Stimulated activated naive CD8-positive, alpha-beta T cell treated with anti-CD3 and anti-CD28 coated beads, Interleukin-15, amount 100 ng/mL, for 72 hours (primary cell): ENCODE measurements at regions not wholly inside any gene's neighbourhood (a gene's known extent, or its start where the extent isn't known, plus 50 kb on each side); places are given as distances from the start of the nearest gene placed in this dataset.
A peak's percentile ranks its signal among the peaks of the same experiment; 100 is the strongest.
"Not testable (repeated sequence)": the region's sequence is repeated elsewhere in the genome, so short reads cannot be mapped to it uniquely, and the experiment has no call there.

ENCODE experiments used
- ATAC-seq: fragments of 150-1000 bp; cut with Tn5 transposase; 2 replicates; pipeline ENCODE4 v1.10.0; 2021; ENCODE audit warnings: mild to moderate bottlenecking, moderate library complexity
- DNase-seq, 2 donors: peaks; one replicate each; pipeline ENCODE4 v3.0.0; 2021 to 2022
- H3K27ac Mint-ChIP-seq, 2 donors: one replicate each; pipeline ENCODE4 v1.8.0; 2022; ENCODE audit warnings: mild to moderate bottlenecking in 2 of 2, mixed read lengths in 2 of 2, moderate library complexity in 2 of 2
- H3K27me3 Mint-ChIP-seq: one replicate; pipeline ENCODE4 v1.8.0; 2022; ENCODE audit warnings: mixed read lengths
- H3K4me1 Mint-ChIP-seq: one replicate; pipeline ENCODE4 v1.8.0; 2022; ENCODE audit warnings: mild to moderate bottlenecking, mixed read lengths
- H3K4me3 Mint-ChIP-seq, 2 donors: one replicate each; pipeline ENCODE4 v1.8.0; 2022; ENCODE audit warnings: mild to moderate bottlenecking in 2 of 2, mixed read lengths in 2 of 2, moderate library complexity in 1 of 2
- H3K9me3 Mint-ChIP-seq, 2 donors: one replicate each; pipeline ENCODE4 v1.8.0; 2022; ENCODE audit warnings: mixed read lengths in 2 of 2

- Mint-ChIP-seq H3K27me3 (peaks cover 8% of the 10 kb centered on the region), H3K27ac (no peak overlapping the region), H3K4me3 (no peak overlapping the region), H3K9me3 (no peaks in the 10 kb centered on the region), H3K4me1 (no peaks in the 10 kb centered on the region)
- no peak for ATAC-seq
- DNase-seq, result no peak
Observed at GRCh38 chr12:4201333-4202100, 72.0 kb upstream of the CCND2 start.

GRCh38 chr12:4197922-4198763 is 75.4 kb upstream of the CCND2 start:
- H3K4me3 Mint-ChIP-seq, result no peak overlapping the region
- no peak for ATAC-seq
- H3K27ac Mint-ChIP-seq, result no peak overlapping the region
- no peaks in the 10 kb centered on the region for H3K27me3 Mint-ChIP-seq
- H3K4me1 Mint-ChIP-seq, result peaks cover 4% of the 10 kb centered on the region
- H3K9me3 Mint-ChIP-seq, result no peaks in the 10 kb centered on the region
- no peak for DNase-seq

- Mint-ChIP-seq H3K4me1 (peaks cover 4% of the 10 kb centered on the region), H3K27ac (no peak overlapping the region), H3K27me3 (no peaks in the 10 kb centered on the region), H3K9me3 (no peaks in the 10 kb centered on the region), H3K4me3 (no peak overlapping the region)
- no peak for DNase-seq
- no peak for ATAC-seq
Observed at GRCh38 chr12:4196805-4197420, 76.6 kb upstream of the CCND2 start.

GRCh38 chr12:4194668-4195067 is 78.9 kb upstream of the CCND2 start:
- Mint-ChIP-seq H3K27me3 (no peaks in the 10 kb centered on the region), H3K27ac (no peak overlapping the region), H3K4me1 (peaks cover 4% of the 10 kb centered on the region), H3K9me3 (peaks cover 0 to 2% of the 10 kb centered on the region in 2 donors), H3K4me3 (no peak overlapping the region)
- ATAC-seq, result no peak
- no peak for DNase-seq

GRCh38 chr12:4193821-4194220 is 79.7 kb upstream of the CCND2 start:
- Mint-ChIP-seq H3K27me3 (no peaks in the 10 kb centered on the region), H3K4me1 (peaks cover 4% of the 10 kb centered on the region), H3K4me3 (no peak overlapping the region), H3K27ac (no peak overlapping the region), H3K9me3 (peaks cover 0 to 5% of the 10 kb centered on the region in 2 donors)
- ATAC-seq, result no peak
- no peak for DNase-seq

GRCh38 chr12:4191642-4192041 is 81.9 kb upstream of the CCND2 start:
- ATAC-seq, result no peak
- Mint-ChIP-seq H3K27ac (peak overlapping the region in 1 of 2 donors; percentile 26), H3K9me3 (peaks cover 0 to 5% of the 10 kb centered on the region in 2 donors), H3K27me3 (no peaks in the 10 kb centered on the region), H3K4me3 (no peak overlapping the region), H3K4me1 (peaks cover 10% of the 10 kb centered on the region)
- no peak for DNase-seq

GRCh38 chr12:4191149-4191548 is 82.4 kb upstream of the CCND2 start:
- H3K9me3 Mint-ChIP-seq, result peaks cover 0 to 5% of the 10 kb centered on the region in 2 donors
- ATAC-seq (no peak), DNase-seq (no peak)
- no peak overlapping the region for H3K4me3 Mint-ChIP-seq
- H3K27ac Mint-ChIP-seq, result no peak overlapping the region
- no peaks in the 10 kb centered on the region for H3K27me3 Mint-ChIP-seq
- H3K4me1 Mint-ChIP-seq, result peaks cover 10% of the 10 kb centered on the region

GRCh38 chr12:4190366-4191063 is 83.0 kb upstream of the CCND2 start:
- Mint-ChIP-seq H3K27ac (no peak overlapping the region), H3K4me3 (no peak overlapping the region), H3K27me3 (no peaks in the 10 kb centered on the region), H3K9me3 (peaks cover 0 to 5% of the 10 kb centered on the region in 2 donors), H3K4me1 (peaks cover 8% of the 10 kb centered on the region)
- no peak for ATAC-seq
- no peak for DNase-seq

GRCh38 chr12:4189721-4190120 is 83.8 kb upstream of the CCND2 start:
- H3K27ac Mint-ChIP-seq, result no peak overlapping the region
- no peak overlapping the region for H3K4me3 Mint-ChIP-seq
- no peak for ATAC-seq
- no peaks in the 10 kb centered on the region for H3K27me3 Mint-ChIP-seq
- peaks cover 0 to 5% of the 10 kb centered on the region in 2 donors for H3K9me3 Mint-ChIP-seq
- DNase-seq, result no peak
- peaks cover 6% of the 10 kb centered on the region for H3K4me1 Mint-ChIP-seq

- Mint-ChIP-seq H3K4me1 (peaks cover 6% of the 10 kb centered on the region), H3K27ac (peak overlapping the region in 1 of 2 donors; percentile 85), H3K9me3 (peaks cover 10 to 15% of the 10 kb centered on the region in 2 donors), H3K4me3 (no peak overlapping the region), H3K27me3 (no peaks in the 10 kb centered on the region)
- no peak for DNase-seq
- no peak for ATAC-seq
Observed at GRCh38 chr12:4187916-4188315, 85.6 kb upstream of the CCND2 start.

- ATAC-seq, result peak; percentile 39
Observed at GRCh38 chr12:4187315-4187714, 86.2 kb upstream of the CCND2 start.

GRCh38 chr12:4178424-4179170 is 95.0 kb upstream of the CCND2 start:
- DNase-seq (peak in 1 of 2 donors; percentile 31), ATAC-seq (peak; percentile 97)
- Mint-ChIP-seq H3K27me3 (no peaks in the 10 kb centered on the region), H3K4me3 (peak overlapping the region; percentile 26 to 37), H3K27ac (peak overlapping the region in 1 of 2 donors; percentile 61), H3K4me1 (peaks cover 24% of the 10 kb centered on the region), H3K9me3 (peaks cover 8 to 12% of the 10 kb centered on the region in 2 donors)

More at GRCh38 chr12:4187315-4187714, 86.2 kb upstream of the CCND2 start:
- H3K4me3 Mint-ChIP-seq, DNase-seq, H3K27me3 Mint-ChIP-seq, H3K4me1 Mint-ChIP-seq: not testable (repeated sequence)
- Mint-ChIP-seq H3K9me3 (peaks cover 14 to 21% of the 10 kb centered on the region in 2 donors), H3K27ac (peak overlapping the region in 1 of 2 donors; percentile 85)

- Mint-ChIP-seq H3K4me3 (peak overlapping the region in 1 of 2 donors; percentile 60), H3K9me3 (peaks cover 0 to 6% of the 10 kb centered on the region in 2 donors), H3K27me3 (no peaks in the 10 kb centered on the region), H3K4me1 (peaks cover 24% of the 10 kb centered on the region), H3K27ac (peak overlapping the region in 1 of 2 donors; percentile 6)
- DNase-seq, result no peak
- ATAC-seq, result no peak
Observed at GRCh38 chr12:4177262-4177661, 96.3 kb upstream of the CCND2 start.

GRCh38 chr12:4176168-4176567 is 97.4 kb upstream of the CCND2 start:
- Mint-ChIP-seq H3K9me3 (peaks cover 0 to 6% of the 10 kb centered on the region in 2 donors), H3K4me3 (no peak overlapping the region), H3K27ac (no peak overlapping the region), H3K27me3 (no peaks in the 10 kb centered on the region), H3K4me1 (peaks cover 24% of the 10 kb centered on the region)
- ATAC-seq (no peak), DNase-seq (no peak)
